ENCODE measurements at regions not wholly inside any gene's neighbourhood (a gene's known extent, or its start where the extent isn't known, plus 50 kb on each side); places are given as distances from the start of the nearest gene placed in this dataset.

DNA sequence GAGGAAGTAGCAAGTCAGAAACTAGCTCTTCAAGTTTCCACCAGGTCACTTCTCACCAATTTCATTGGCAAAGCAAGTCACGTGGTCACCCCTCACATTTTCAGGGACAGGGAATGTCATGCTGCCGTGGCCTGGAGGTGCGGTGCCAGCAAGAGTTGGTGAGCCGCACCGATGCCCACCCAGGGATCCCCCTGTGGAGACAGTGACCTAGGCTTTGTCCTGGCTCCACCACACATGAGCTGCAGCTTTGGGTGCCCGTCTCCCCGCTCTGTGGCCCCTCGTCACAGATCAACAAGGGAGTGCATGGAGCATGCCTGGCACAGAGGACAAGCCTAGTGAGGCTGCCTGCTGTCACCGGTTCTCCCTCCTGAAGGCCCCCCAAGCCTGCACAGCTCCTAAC, 226.7 kb upstream of the PPP2R2D start:
- no peak for DNase-seq (ENCODE audit: low spot score)

DNA sequence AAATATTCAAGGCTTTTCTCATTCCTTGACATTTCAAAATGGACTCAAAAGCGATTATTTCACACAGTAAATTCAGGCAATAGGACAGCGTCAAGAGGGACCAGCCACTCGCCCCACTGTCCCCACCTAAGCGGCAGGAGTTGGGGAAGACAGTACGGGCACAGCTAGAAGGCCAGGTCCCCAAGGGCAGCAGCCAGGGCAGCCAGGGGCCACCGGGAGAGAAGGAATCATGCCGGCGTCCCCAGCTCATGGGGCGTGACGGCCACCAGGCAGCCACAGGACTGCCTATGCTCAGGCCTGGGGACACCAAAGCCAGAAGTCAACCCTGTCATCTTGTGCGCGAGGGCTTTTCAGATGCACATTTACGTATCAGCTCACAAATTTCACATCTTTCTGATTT, 225.7 kb upstream of the PPP2R2D start:
- no peak for DNase-seq (ENCODE audit: low spot score)

DNA sequence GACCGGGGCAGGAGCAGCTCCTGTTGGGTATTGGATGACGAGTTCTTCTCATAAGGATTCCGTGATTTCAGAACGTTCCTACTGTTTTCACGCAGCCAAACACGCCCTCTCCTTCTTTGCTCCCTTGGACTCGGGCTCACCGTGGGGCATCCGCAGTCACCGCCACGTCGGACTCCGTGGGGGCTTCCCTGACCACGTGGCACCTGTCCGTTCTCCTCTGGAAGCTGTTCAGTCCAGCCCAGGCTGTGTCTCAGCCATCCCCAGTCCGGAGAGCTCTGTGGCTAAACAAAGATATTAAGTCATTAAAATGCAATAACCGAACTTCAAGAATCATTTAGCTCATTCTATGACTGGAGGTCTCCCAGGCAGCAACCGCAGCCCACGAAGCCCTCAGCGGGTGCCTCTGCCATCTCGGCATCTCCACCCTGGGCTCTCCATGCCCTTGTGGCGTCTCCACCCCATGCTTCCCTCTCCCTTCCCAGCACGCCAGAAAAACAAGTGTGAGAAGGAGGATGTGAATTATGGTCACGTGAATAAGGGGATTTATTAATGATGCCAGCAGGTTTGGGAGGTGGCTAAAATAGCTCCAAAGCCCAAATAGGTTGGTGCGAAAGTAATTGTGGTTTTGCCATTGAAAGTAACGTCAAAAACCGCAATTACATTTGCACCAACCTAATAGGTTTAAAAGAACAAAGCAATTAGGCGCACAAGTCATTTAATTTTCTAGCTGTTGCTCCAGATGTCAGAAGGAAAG, 224.6 kb upstream of the PPP2R2D start:
- no peak for DNase-seq (ENCODE audit: low spot score)

DNA sequence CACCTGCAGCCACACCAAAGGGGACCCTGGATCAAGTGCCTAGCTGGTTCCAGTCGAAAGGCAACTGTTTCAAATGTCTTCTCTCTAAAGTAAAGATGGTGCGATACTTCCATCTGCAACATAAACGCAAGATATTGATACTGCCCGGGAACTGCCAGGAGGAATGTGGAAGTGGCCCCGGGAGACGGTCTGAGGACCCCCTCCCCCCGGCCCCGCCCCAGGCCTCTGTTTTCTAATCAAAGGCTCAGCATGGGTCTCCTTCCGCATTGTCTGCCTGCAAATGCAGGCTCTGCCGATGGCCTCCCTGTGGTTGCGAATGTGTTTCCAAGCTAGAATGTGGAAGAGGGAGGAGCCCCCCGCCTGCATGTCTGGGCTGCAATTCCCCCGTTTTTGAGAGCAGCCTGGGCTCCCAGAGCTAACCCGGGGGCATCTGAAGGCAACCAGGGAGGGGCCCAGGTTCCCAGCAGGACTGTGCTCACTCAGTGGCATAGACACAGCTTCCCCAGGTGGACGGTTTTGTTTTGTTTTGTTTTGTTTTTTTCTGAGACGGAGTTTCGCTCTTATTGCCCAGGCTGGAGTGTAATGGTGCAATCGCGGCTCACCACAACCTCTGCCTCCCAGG, 223.9 kb upstream of the PPP2R2D start:
- no peak for DNase-seq (ENCODE audit: low spot score)

DNA sequence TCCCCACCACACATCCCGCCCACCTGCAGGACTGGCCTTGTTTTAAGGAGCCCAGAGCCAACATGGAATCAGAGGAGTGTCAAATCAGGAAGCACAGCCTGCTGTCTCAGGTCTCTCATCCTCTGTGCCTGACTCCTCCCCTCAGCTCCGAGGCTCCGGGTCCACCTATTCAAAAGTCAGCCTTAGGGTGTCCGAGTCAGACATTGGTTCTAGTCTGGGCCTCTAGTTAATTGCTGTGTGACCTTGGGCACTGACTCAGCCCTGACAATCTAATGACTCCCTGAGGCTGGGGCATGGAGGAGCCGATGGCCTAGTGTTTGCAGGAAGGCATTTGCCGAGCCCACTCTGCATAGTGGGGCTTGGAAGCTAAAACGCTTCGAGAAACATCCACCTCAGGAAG, 223.1 kb upstream of the PPP2R2D start:
- DNase-seq (ENCODE audit: low spot score): no peak

DNA sequence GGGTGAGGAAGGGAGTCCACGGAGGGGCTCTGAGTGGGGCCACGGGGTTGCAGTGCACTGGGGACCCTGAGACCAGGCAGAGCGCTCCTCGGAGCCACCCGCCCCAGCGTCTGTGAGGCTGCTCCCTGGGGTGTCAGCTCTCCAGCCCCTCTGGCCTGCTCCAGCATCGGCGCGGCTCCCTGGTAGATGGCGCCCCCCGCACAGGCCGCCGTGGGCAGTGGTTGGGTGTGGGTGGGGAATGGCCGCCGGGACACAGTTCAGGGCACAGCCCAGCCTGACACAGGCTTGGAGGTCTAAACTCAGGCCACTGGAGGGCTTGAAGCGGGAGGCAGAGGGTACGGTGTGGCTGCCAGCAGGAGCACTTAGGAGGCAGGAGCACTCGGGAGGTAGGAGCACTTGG, 222.6 kb upstream of the PPP2R2D start:
- DNase-seq (ENCODE audit: low spot score): no peak

DNA sequence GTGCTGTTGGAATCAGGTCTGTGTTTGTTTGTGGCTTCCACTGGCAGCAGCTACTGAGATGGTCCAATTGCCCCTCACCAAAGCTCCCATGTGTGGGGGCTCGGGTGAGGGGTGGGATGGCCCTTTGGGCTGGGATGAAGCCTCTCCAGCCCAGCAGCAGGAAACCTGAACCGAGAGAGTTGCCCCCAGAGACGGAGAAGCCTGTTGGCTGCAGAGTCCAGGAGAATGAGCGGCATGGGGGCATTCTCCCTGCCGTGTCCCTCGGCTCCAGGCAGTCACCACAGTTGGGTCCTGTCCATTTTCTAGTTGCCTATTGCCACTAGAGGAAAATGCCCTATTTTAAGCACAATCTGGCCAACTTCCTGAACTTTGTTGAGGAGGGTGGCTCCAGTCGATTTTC, 222.2 kb upstream of the PPP2R2D start:
- no peak for DNase-seq (ENCODE audit: low spot score)

DNA sequence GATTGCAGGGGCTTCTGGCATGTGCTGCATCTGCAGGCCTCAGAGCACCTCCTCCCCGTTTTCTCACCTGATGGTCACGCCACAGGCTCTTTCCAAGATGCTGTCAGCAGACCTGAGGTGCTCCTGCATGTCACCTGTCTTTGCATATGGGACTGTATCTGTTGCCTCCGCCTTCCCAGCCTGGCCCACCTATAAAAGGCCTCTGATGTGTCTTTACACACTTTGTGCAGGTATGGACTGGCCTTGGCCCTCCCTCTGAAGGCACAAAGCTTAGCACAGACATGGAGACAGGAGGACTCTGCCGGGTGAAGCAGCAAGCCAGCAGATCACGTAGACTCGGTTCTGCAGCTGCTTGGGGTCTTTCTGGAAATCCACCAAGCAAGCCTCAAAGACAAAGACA, 220.9 kb upstream of the PPP2R2D start:
- no peak for DNase-seq (ENCODE audit: low spot score)

DNA sequence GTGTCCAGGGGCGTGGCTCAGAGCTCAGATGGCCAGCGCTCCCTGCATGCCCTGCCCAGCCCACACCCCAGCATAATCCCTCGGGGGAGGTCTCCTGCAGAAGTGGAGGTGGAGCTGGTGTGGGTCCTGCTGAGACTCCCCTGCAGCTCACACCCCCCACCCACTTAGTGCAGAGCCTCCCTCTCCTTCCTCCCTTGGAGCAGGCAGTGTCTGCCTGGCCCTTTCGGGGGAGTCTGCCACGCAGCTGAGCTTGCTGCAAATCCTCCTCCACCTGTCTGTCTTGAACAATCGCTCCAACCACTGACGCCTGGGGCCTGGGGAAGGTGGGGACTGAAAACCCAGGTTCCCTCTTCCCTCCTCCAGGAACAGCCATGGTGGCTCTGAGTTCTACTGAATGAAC, 219.7 kb upstream of the PPP2R2D start:
- no peak for DNase-seq (ENCODE audit: low spot score)

DNA sequence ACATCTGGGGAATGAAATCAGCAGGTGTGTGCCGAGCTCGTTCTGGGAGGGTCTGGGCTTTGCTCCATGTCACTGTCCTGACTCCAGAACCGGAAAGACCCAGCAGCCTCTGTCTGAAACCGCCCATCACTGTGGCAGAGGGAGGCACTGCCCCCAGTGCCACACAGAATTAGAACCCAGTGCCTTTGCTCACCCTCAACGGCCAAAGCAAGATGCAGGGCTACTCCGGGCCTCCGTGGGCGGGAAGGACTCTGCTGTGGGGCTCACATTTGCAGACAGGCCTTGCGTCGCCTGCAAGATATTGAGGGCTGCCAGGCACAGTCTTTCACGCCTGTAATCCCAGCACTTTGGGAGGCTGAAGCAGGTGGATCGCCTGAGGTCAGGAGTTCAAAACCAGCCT, 219.2 kb upstream of the PPP2R2D start:
- DNase-seq (ENCODE audit: low spot score): no peak

DNA sequence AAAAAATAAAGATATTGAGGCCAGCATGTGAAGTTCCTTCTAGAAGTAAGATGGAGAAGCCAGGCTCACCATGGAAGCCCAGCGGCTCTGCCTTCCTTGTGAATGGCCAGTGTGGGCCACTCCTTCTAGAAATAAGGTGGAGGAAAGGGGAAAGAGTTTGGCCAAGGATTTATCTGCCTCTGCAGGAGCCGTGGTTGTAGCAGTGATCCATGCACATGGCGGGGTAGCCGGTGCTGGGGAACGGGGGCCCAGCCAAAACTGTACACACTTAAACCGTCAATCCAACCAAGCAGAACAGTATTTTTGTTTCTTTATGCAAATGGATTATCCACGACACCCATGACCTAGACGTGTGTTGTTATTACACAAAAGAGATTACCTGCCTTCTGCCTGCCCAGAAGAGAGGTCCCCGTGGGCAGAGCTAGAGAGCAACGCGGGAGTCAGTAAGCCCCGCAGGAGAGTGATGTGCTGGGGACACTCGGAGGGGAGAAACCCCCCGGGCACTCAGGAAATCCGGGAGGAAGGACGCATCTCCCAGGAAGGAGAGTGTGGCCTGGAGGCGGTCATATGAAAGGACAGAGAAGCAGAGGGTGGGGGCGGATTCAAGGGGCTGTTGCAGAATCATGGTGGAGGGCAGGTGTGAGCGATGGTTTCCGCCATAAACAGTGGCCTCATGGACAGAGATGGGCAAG, 218.4 kb upstream of the PPP2R2D start:
- DNase-seq (ENCODE audit: low spot score): no peak

DNA sequence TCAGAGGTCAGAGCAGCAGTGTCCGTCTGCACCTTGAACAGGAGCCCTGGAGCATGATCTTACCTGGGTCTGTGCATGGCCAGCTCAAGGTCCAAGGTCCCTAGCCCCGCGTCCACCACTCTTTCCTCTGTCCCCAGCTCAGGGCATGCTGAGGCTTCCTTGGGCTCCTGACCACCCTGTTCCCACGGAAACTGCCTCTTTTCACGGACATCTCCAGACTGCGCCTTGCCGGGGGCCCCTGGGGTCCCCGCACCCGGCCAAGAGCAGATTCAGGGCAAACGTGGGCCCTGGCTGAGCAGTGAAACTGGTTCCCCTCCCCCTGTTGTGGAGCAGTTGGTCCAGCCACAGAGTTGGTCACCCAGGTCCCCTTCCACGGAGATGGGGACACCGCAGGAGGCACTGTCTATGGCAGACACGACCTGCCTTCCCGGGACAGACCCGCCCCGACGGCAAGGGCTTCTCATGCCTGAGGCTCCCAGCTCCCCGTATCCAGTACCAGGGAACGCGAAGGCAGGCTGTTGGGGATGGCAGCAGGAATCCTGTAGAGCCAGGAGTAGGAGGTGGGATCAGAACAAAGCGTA, 217.4 kb upstream of the PPP2R2D start:
- DNase-seq (ENCODE audit: low spot score): no peak

DNA sequence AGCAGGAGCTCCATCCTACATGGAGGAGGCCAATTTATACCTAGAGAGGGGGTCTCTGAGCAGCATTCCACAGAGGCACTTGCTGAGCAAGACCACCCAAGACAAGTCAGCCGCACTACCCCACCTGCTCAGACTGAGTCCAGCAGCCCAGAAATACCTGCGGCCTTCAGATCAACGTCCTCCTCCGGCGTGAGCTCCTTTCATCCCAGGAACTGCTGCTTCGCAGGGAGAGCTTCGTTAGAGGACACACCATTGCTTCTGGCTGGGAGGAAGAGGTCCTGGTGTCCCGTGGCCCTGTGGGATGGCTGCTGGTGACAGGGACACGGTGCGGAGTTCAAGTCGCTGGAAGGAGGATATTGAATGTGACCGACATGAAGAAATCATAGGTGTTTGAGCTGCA, 216.9 kb upstream of the PPP2R2D start:
- DNase-seq (ENCODE audit: low spot score): no peak

DNA sequence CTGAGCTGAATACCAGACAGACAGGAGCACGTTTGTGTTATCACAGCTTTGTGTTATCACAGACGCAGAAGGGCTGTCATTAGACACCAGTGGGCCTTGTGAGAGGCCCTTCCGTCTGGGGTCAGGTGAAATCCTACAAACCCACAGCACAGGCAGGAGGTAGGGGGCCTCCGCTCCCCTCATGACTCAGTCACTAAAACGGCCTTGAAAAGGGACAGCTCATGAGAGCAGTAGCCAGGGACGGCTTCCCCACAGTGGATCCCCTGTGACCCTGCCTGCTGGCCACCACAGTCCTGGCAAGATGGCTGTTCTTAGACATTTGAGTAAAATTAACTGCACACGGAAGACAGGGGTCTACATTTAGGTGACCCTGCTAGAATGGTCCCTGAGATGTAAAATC, 215.8 kb upstream of the PPP2R2D start:
- DNase-seq (ENCODE audit: low spot score): no peak

DNA sequence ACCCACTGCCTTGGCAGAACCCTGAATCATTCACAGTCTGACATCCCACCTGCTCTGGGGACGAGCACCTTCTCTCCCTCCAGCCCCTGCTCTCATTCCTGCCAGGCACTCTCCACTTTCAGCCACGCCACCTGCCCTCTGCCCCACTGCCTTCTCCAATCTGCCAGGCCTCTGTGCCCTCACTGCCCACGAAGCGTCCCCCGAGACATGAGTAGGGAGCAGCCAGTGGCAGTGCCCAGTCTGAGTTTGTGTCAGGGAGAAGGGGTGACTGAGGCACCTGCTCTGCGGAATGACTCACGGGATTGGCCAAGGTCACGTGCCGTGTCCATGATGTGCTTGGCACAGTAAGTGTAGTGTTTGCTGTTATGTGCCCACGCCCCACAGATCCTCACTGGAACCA, 215.2 kb upstream of the PPP2R2D start:
- DNase-seq (ENCODE audit: low spot score): no peak

DNA sequence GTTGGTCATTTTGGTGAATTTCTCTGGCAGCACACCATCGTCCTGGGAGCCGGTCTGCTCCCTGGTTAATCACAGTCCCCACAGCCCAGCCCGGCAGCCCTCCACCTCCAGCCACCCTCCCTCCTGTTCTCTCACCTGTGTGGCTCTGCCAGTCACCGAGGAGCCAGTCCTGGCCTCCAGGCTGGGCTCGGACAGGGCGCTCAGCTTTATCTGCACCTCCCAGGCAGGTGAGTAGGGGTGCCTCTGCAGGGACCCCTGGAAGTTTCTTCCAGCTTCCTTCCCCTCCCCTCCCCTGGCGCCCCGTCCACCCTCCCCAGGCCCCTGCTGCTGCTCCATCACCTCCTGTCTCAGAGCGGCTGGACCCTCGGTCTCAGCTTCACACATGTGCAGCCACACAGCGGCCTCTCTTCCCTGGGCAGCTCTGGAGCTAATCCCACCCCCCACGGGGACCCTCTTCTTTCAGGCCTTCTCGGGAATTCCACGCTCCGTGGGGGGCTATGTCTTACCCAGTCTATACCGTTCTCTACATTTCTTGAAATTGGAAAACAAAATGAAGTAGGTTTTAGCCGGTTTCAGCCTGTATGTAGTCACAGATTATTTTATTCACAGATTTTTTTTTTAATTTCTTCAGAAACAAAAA, 213.9 kb upstream of the PPP2R2D start:
- DNase-seq (ENCODE audit: low spot score): no peak

DNA sequence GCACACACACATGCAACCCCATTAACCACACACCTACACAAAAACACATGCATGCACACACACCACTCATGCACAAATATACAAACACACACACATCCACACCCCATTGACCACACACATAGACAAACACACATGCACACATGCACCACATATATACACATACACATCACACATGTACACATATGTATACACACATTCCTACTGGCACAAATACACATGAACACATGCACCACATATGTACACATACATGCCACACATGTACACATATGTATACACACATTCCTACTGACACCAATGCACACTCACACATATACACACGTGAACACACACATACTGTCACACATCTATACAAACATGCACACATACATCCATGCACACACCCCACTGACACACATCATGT, 212.5 kb upstream of the PPP2R2D start:
- DNase-seq (ENCODE audit: low spot score): no peak

DNA sequence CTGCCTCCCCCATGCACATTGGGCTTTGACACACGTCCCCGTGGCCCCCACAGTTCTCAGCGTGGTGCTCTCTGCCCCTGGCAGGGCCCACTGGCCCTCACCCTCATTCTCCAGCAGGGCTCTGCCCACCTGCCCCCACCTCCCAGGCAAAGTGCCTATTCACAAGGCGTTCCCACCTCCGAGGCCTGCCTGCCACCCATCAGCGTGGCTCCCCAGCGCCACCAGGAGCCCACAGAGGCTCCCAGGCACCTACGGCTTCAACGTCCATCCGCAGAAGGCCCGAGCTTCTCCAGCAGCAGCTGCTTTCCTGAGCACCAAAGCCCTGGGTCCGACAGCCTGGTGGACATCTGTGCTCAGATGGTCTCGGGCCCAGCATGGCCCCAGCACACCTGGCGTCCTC, 211.8 kb upstream of the PPP2R2D start:
- no peak for DNase-seq (ENCODE audit: low spot score)

DNA sequence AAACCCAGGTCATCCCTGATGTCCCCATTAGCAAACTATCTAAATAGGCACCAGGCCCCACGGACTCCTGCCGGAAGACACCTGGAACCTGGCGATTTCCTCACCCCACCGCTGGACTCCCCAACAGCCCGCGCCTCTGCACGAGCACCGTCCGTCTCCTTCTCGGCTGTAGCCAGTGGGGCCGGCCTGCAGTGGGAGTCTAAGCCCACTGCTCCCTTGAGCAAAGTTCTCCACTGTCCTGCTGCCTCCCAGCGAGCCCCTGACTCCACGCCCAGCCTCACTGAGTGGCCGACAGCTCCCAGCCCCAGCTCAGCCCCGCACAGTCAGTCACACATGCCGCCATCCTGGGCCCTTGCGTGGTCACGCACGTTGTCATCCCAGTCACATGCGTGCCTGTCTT, 211.3 kb upstream of the PPP2R2D start:
- DNase-seq (ENCODE audit: low spot score): no peak

DNA sequence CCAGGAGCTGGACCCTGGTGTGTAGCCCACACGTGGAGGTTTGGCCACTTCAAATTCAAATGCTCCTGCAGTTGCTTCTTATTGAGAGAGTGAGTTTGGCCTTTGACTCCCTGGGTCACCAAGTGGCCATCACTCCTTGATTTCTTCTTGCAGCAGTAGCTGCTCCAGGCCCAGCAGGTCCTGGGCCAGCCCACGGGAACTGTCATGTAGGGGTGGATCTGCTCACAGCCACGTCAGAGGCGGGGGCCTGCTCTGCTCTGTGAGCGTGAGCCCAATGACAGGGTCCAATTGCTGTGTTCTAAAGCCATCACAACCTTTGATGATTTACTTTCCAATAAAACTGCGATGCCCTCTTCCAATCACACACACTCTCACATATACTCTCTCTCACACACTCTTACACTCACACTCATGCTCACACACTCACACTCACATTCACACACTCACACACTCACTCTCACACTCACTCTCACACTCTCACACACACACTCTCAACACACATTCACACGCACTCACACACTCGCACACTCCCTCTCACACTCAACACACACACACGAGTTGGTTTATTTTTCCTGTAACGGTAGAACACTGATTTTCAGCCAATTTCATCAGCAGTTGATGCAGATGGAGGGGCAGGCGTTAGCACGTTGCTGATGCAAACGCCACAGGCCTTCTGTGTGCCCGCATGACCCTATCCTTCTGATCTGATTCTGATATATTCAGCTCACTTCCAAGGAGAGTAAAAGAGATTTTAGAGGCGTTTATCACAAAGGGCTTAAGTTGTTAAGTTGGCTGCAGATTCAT, 210.7 kb upstream of the PPP2R2D start:
- no peak for DNase-seq (ENCODE audit: low spot score)

DNA sequence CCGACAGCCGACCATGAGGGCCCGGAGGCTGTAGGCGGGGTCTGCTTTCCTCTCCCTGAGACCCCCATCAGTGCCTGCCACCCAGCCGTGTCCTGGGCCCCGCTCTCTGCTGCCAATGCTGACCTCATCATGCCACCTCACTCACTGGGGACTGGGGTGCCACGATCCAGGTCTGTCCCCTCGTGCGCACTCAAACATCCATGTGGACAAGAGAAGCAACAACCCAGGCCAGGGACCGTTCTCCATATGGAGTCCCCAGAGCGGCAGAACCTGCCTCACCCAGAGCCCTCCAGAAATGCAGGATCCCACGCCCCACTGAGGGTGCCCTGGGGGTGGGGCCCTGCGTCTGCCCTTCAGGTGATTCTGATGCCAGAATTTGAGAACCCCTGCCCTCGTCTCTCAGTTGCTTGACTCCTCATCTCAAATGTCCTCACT, 210.0 kb upstream of the PPP2R2D start:
- DNase-seq (ENCODE audit: low spot score): no peak
